ENCODE measurements at regions not wholly inside any gene's neighbourhood (a gene's known extent, or its start where the extent isn't known, plus 50 kb on each side); places are given as distances from the start of the nearest gene placed in this dataset.

DNA sequence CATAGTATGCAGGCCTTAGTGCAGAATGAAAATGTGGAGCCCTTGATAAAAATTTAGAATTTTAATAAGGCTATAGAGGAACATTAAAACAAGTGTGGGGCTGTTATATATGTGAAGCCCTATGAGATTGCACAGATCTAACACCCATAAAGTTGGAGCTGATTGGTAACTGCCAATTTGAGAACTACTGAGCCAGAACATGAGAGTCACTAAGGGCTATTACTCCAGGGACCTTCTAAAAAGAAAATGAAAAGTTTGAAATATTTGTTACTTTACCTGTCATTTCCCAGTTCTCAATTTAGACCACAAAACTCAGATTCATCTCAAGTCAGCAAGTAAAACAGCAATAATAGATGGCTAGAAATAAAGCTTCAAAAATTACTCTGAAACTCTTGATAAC lies 898.6 kb downstream of the TLE1 start:
- Histone ChIP-seq H3K27me3 (ENCODE audit: control insufficient read depth, insufficient read depth, low read length) (no peaks in the 10 kb centered on the region), H3K4me3 (ENCODE audit: low read depth, low read length) (no peak overlapping the region), H3K36me3 (ENCODE audit: control insufficient read depth, insufficient read depth, low read length) (no peaks in the 10 kb centered on the region)
- DNase-seq (ENCODE audit: low read depth), result no peak
- TF ChIP-seq, protein P1, sequence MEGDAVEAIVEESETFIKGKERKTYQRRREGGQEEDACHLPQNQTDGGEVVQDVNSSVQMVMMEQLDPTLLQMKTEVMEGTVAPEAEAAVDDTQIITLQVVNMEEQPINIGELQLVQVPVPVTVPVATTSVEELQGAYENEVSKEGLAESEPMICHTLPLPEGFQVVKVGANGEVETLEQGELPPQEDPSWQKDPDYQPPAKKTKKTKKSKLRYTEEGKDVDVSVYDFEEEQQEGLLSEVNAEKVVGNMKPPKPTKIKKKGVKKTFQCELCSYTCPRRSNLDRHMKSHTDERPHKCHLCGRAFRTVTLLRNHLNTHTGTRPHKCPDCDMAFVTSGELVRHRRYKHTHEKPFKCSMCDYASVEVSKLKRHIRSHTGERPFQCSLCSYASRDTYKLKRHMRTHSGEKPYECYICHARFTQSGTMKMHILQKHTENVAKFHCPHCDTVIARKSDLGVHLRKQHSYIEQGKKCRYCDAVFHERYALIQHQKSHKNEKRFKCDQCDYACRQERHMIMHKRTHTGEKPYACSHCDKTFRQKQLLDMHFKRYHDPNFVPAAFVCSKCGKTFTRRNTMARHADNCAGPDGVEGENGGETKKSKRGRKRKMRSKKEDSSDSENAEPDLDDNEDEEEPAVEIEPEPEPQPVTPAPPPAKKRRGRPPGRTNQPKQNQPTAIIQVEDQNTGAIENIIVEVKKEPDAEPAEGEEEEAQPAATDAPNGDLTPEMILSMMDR (IDR thresholded peaks at IDR 0.05; ENCODE audit: insufficient read depth, low read length, poor library complexity, severe bottlenecking), result no peak

DNA sequence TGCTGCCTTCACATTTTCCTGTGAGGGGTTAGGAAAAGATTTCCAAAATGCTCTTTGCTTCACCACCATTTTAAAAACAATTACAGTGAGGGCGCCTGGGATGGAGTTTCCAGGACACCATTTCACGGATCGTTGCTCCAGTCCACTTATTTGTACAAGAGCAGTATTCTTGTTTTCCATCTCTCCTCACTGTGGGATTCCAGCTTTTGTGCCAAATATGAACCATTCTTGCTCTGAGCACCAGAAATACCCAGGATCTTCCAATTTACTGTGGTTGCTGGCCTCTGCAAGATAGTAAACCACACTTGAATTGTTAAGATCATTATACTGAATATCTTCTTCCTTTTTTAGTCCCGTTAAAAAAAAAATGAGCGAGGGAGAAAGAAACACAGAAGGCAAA lies 899.5 kb downstream of the TLE1 start:
- no peak overlapping the region for H3K4me3 ChIP-seq (ENCODE audit: low read depth, low read length)

DNA sequence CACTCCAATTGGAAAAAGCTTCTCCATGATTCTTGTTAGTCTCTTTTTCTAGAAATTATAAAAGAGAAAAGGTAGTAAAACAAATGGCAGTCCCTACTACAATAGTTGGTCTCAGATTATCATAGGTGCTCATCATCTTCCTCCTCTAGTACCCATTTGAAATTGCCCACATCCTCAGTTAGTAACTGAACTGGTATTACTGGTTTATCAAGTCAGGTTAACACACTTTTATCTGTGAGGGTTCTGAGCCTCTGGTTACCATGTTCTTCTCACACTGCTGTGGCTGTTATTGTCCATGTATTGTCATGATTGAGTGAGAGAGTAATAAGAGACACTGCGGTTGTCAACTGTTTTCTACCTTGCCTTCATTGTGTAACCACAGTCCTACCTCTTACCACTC lies 901.7 kb downstream of the TLE1 start:
- Histone ChIP-seq H3K36me3 (ENCODE audit: control insufficient read depth, insufficient read depth, low read length) (no peaks in the 10 kb centered on the region), H3K4me3 (ENCODE audit: low read depth, low read length) (no peak overlapping the region), H3K27me3 (ENCODE audit: control insufficient read depth, insufficient read depth, low read length) (no peaks in the 10 kb centered on the region)
- TF ChIP-seq, protein P1 (IDR thresholded peaks at IDR 0.05; ENCODE audit: insufficient read depth, low read length, poor library complexity, severe bottlenecking), result no peak
- DNase-seq (ENCODE audit: low read depth), result no peak

More for the DNA sequence above, 899.5 kb downstream of the TLE1 start:
- Histone ChIP-seq H3K27me3 (ENCODE audit: control insufficient read depth, insufficient read depth, low read length) (no peaks in the 10 kb centered on the region), H3K36me3 (ENCODE audit: control insufficient read depth, insufficient read depth, low read length) (no peaks in the 10 kb centered on the region)
- TF ChIP-seq, protein P1 (IDR thresholded peaks at IDR 0.05; ENCODE audit: insufficient read depth, low read length, poor library complexity, severe bottlenecking), result no peak
- no peak for DNase-seq (ENCODE audit: low read depth)

DNA sequence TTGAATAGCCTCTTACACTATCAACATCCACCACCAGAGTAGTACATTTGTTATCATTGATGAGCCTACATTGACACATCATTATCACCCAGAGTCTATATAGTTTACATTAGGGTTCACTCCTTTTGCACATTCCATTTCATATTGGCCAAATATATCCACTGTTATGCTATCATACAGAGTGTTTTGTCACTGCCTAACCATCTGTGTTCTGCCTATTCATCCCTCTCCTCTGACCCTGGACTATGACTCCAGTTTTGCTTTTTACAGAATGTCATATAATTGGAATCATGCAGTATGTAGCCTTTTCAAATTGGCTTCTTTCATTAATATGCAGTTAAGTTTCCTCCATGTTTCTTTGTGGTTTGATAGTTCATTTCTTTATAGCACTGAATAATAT lies 904.7 kb downstream of the TLE1 start:
- Histone ChIP-seq H3K36me3 (ENCODE audit: control insufficient read depth, insufficient read depth, low read length) (no peaks in the 10 kb centered on the region), H3K27me3 (ENCODE audit: control insufficient read depth, insufficient read depth, low read length) (no peaks in the 10 kb centered on the region), H3K4me3 (ENCODE audit: low read depth, low read length) (no peak overlapping the region)
- DNase-seq (ENCODE audit: low read depth), result no peak
- TF ChIP-seq, protein P1 (IDR thresholded peaks at IDR 0.05; ENCODE audit: insufficient read depth, low read length, poor library complexity, severe bottlenecking), result no peak

DNA sequence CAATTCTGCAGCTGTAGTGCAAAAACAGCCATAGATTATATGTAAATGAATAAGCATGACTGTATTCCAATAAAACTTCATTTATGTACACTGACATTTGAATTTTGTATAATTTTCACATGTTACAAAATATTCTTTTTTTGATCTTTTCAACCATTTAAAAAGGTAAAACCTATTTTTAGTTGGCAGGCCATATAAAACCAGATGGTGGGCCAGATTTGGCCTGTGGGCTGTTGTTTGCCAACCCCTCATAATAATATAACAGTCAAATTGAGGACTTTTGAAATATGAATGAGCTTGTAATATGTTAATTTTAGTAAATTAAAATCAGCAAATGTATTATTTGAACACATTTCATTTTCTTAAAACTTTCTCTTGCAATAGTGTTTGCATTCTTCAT lies 913.4 kb downstream of the TLE1 start:
- Histone ChIP-seq H3K36me3 (ENCODE audit: control insufficient read depth, insufficient read depth, low read length) (no peaks in the 10 kb centered on the region), H3K4me3 (ENCODE audit: low read depth, low read length) (no peak overlapping the region), H3K27me3 (ENCODE audit: control insufficient read depth, insufficient read depth, low read length) (no peaks in the 10 kb centered on the region)
- DNase-seq (ENCODE audit: low read depth), result no peak
- TF ChIP-seq, protein P1 (IDR thresholded peaks at IDR 0.05; ENCODE audit: insufficient read depth, low read length, poor library complexity, severe bottlenecking), result no peak

DNA sequence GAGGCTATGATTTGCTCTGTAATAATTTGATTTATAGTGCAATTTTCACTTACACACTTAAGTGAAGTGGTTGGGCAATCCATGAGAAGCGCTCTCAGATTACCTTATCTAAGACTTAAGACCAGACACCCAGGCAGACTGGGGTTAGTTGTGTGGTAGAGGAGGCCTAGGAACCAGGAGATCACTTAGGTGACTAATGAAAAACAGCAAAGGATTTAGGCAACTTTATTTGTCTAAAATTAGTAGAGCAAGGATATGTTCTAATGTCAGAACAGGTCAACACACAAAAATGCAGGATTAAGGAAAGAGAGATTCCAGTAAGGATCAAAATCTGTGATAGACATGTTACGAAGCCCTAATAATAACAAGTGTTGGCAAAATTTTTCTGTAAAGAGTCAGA lies 913.8 kb downstream of the TLE1 start:
- DNase-seq (ENCODE audit: low read depth), result no peak

More for the DNA sequence above, 913.8 kb downstream of the TLE1 start:
- H3K4me3 ChIP-seq (ENCODE audit: low read depth, low read length), result no peak overlapping the region
- no peaks in the 10 kb centered on the region for H3K36me3 ChIP-seq (ENCODE audit: control insufficient read depth, insufficient read depth, low read length)
- H3K27me3 ChIP-seq (ENCODE audit: control insufficient read depth, insufficient read depth, low read length), result no peaks in the 10 kb centered on the region
- TF ChIP-seq, protein P1 (IDR thresholded peaks at IDR 0.05; ENCODE audit: insufficient read depth, low read length, poor library complexity, severe bottlenecking), result no peak

Data from kidney epithelial cell (primary cell).